ENCODE measurements at regions not wholly inside any gene's neighbourhood (a gene's known extent, or its start where the extent isn't known, plus 50 kb on each side); places are given as distances from the start of the nearest gene placed in this dataset.
"Not testable (repeated sequence)": the region's sequence is repeated elsewhere in the genome, so short reads cannot be mapped to it uniquely, and the experiment has no call there.

DNA sequence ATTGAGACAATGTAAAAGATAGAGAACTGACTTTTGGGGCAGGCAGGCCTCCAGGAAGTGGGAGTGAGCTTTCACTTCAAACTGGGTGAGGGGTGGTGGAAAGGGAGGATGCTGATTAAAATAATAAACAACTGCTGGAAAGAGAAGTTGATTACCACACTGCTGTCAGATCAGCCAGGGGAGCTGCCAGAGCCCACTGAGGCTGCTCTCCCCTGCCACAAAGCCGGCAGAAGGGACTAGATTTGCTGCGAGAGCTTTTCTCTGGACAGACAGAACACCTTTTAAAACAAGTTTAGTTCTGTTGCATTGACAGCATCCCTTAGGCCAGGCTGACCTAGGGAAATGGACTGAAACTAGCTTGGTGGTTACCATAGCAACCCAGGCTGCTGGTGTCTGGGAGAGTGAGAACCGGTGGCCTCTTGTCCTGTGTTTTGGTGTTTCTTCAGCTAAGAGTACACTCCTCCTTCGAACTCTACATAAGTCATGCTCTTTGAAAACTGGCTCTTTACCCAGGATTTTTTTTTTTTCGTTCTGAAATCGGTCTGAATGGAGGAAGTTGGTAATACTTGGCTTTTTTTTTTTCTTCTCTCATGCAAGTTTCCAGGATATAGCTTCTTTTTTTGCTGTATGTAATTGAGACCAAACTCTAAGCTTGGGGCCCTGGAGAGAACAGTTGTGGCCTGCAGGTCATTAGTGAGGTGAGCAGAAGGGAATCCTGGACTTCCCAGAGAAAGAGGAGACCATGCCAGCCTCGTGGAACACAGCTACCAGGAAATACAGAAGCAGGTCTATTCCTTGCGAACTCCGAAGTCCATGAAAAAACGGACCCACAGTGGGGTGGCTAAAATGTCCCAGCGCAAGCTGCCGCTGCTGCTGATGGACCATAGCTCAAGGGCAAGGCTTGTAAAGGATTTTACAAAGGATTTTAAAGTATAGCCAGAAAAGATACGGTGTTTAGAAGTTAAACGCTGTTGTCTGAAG lies 374.4 kb downstream of the UTRN start:
- no peak for DNase-seq

DNA sequence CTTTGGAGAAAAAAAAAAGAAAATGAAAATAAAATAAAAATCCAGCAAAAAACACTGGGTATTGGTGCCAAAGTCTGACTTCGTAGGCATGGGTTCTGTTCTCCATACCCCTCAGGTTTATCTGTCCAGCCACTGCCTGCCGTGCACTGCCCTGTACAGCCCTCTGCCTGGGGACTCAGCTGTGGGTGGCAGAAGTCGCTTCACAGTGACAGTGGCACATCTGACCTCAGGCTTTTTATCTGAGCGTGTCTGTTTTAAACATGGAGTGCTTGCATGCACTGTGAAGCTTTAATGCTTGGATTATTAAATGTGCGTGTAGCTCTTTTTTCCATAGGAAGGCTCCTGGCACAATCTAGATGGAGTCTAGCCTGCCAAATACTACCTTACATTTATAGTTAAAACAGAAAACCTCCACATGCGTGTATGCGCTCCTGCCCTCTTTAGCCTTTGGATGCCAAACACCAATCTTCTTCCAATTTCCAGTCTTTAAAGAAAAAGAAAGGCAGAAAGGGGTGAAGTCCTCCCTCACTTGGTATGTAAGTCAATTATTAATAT lies 375.5 kb downstream of the UTRN start:
- no peak for DNase-seq

DNA sequence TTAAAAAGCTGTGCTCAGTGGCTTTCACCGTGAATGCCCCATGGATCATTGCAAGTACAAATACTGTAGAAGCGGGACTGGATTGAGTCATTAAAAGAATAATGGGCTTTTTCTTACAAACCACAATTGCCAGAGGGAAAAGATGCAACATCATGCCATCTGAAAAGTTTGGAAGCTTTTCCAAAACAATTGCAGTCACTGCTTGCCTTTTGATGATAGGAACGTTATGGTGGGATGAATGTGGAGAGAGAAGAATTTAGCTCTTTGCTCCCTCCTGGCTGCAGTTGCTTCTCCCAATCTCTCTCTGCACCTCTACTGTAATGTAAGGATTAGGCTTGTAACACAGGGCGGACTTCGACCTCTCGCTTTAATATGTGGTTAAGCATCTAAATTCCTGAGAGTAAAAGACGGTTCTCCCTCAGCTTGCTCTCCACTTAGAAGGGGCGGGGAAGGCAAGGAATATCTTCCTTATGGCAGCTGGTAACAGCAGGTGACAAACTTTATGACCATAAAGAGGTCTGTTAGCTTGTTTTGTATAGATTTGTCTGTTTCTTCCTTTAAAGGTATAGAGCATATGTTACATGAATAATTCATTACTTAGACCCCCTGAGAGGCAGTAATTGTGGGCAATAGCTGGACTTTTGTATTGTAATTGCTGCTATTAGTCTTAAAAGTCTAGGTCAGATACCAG lies 376.1 kb downstream of the UTRN start:
- DNase-seq = no peak

DNA sequence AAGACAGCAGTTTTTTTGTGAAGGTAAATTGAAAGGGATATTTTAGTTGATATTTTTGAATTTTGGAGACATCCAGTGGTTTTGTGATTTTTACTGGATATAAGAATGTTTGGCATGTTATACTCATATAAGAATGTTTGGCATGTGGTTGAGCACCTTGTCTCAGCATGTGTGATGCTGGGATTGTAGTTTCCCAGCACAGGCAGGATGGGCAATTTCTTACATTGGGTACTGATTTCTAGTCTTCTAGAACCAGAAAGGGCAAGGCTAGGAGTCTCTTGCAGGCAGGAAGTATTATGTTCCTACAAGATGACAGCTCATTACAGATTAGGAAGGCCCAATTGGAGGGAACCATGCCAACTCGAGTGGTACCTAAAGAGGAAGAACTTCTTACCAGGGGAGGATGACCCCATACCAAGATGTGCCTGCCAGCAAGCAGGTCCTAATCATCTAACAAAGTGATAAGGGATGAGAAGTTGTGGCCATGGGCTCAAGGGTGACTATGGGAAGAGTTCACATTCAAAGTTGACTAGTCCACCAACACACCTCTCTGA lies 377.8 kb downstream of the UTRN start:
- no peak for DNase-seq

DNA sequence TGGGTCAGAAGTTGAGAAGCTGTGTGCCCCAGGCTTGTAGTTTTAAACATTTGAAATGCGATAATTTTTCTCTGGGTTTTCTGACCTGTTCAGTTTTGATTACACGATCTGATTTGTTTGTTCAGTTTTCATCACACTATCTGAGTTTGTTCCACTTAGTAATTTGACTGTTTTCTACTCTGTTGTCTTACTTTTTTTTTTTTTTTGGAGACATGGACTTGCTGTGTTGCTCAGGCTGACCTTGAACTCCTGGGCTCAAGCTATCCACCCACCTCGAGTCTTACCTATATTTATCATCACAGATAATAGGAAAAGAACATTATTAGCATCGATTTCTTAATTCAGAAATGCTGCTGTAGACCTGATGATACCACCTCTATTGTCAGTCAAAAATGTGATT lies 379.1 kb downstream of the UTRN start:
- no peak for DNase-seq

DNA sequence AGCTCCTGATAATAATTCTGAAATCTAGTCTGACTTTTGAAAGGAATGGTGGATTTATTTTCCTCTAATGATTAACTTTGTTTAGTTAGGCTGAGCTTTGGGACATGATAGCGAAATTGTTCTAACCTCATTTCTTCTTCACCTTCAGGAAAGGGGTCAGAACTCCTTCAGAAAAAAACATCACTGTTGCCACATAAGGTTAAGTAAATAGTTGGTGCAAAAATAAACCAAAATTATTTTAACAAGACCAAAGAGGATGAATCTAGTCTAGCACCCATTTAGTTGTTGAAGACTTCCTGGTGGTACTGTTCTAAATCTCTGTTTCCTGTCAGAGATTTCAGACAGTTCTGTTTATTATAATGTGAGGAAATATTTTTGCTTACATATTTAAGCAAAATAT lies 379.8 kb downstream of the UTRN start:
- no peak for DNase-seq

DNA sequence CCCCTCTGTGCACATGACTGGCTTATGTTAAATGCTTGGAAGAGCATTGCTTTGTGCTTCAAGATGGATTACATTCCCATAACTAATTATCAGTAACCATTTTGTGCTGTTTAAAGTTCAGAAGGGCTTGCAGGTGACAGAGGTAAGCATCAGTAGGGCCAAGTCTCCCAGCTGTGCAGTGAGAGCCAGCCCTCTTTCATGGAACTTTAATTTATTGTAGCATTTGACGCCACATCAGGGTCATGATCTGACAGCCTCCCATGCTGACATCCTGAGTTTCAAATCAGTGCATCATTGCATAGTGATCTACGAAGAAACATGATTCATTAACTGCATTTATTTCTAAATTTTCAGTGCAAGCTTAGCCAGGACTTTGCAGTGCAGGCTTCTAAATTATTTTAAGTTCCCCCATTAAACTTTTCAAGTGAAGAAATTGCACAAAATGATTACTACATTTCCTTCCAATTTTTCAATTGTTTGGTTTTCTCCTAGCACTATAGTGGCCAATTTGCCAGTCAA lies 380.9 kb downstream of the UTRN start:
- no peak for DNase-seq

DNA sequence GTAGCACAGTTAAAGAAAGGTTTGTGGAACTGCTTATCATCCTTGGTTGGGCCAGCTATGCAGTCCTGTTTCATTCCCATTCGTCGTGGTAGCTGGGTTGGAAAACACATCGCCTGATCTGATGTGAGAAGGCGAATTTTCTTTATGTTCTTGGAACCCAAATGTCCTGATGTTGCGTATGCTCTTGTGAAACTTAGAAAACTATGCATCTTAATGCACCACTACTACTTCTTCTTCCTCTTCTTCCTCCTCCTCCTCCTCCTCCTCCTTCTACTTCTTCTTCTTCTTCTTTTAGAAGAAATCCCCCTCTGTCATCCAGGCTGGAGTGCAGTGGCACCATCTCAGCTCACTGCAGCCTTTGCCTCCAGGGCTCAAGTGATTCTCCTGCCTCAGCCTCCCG lies 381.6 kb downstream of the UTRN start:
- no peak for DNase-seq

DNA sequence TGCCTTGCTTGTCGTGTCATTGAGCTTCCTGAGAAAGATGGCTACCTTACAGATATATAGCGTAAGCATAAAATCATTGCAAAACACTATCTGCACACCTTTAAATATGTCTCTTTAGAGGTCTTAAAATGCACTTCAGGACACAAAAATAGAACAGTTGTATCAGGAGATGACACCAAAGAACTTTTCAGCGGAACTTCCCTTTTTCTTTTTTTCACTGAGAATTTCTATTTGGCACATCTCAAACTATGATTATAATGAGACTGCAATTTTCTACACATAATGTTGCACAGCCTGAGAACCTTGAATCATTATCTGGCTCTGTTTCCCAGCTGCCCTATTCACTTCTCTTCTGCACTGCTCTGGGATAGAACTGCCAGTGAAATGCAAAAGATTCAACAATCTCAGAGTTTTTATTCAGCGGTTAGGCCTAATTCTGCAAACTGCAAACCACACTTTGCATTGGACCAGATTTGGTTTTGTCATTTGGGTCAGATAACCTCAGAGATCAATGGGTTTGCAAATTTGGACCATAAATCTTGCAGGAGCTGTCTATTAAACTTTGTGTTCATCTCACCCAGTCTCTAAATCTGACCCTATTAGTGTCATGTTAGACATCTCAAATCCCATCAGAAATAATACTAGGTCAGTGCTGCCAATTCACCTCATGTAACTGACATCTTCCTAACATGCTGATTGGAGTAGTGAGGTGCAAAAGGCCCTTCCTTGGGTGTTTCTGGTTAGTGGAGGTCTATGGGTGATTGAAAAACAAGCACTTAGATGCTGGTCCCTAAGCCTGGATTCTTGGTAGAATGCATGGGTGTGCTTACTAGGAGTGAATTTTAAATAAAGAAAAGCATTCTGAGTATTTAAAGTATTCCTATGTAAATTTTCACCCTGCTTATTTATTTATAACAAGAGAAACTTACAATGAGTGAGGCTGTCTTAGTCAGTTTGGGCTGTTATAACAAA lies 382.7 kb downstream of the UTRN start:
- DNase-seq = no peak

DNA sequence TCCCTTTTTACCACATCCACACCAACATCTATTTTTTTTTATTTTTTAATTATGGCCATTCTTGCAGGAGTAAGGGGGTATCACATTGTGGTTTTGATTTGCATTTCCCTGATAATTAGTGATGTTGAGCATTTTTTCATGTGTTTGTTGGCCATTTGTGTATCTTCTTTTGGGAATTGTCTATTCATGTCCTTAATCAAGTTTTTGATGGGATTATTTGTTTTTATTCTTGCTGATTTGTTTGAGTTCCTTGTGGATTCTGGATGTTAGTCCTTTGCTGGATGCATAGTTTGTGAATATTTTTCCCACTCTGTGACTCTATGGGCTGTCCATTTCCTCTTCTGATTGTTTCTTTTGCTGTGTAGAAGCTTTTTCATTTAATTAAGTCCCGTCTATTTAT lies 385.1 kb downstream of the UTRN start:
- DNase-seq = not testable (repeated sequence)

DNA sequence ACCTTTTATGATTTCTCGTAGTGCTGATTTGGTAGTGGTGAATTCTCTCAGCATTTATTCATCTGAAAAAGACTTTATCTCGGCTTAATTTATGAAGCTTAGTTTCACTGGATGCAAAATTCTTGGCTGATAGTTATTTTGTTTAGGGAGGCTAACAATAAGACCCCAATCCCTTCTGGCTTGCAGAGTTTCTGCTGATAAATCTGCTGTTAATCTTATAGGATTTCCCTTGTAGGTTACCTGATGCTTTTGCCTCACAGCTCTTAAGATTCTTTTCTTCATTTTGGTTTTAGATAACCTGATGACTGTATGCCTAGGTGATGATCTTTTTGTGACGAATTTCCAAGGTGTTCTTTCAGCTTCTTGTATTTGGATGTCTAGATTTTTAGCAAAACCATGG lies 388.7 kb downstream of the UTRN start:
- DNase-seq = no peak

DNA sequence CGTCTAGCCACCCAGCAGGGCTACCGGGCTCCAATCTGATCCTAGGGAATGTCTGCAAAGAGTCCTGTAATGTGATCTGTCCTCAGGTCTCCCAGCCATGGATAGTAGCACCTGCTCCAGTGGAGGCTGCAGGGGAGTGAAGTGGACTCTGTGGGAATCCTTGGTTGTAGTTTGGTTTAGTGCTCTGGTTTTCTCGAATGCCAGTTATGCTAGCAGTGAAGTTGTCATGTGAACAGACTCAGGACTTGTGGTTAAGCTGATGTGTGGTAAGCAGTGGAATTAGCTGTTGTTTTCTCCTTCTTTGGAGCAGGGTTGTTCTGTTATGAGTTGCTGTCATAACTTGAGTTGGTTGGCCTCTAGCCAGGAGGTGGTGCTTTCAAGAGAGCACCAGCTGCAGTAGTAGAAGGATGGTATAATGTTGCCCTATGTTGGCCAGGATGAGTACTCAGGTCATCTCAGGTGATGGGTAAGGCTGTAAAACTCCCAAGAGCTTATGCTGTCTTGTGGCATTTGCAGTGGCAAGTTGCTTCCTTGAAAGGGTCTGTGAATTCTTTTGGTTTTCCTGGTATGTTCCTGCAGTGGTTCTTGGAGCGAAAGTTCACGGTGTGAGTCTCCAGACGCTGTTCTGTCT lies 390.2 kb downstream of the UTRN start:
- DNase-seq = no peak

DNA sequence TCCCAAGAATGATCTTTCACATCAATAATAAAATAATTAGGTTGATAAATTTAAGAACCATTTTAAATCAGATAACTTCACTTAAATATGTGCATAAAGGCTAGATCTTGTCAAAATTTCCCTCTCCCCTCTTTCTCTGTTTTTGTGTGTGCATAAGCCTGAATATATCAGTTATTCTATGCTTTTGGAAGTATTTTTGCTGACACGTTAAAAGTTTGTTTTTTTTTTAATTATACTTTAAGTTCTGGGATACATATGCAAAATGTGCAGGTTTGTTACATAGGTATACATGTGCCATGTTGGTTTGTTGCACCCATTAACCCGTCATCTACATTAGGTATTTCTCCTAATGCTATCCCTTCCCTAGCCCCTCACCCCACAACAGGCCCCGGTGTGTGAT lies 391.2 kb downstream of the UTRN start:
- not testable (repeated sequence) for DNase-seq

DNA sequence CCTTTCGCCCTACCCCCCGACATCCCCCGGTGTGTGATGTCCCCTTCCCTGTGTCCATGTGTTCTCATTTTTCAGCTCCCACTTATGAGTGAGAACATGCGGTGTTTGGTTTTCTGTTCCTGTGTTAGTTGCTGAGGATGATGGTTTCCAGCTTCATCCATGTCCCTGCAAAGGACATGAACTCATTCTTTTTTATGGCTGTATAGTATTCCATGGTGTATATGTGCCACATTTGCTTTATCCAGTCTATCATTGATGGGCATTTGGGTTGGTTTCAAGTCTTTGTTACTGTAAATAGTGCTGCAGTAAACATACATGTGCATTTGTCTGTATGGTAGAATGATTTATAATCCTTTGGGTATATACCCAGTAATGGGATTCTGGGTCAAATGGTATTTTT lies 392.1 kb downstream of the UTRN start:
- not testable (repeated sequence) for DNase-seq

DNA sequence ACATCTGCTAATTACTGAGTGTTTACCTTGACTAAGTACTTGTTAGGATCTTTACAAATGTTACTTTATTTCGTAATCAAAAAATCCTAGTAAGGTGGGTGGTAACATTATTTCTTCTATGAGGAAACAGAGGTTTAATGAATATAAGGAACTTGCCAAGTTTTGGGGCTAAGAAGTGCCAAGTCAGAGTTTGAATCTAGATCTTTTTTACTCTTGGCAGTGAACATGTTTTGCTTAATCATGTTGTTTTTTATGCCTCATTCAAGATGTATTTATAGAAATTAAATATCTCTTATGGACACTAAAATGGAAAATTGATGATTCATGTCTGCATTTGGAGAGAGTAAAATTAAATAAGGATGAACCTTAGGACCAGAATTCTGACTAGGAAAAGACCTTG lies 393.7 kb downstream of the UTRN start:
- no peak for DNase-seq

DNA sequence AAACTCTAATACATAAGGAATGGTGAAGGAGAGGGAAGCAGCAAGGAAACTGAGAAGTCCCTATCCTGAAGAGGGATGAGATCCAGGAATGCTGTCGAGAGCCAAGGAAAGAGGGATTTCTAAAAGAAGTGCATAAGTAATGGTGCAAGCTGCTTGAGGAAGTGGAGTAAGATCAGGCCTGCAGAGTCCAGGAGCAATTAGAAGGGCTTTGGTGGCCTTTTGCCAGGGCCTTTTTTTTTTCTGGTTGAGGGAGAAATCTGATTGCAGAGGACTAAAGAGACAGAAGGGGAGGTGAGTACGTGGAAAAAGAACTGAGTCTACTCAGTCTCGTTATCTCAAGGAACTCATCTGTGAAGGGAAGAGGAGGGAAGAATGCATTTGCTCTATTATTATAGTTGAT lies 396.2 kb downstream of the UTRN start:
- DNase-seq = no peak

DNA sequence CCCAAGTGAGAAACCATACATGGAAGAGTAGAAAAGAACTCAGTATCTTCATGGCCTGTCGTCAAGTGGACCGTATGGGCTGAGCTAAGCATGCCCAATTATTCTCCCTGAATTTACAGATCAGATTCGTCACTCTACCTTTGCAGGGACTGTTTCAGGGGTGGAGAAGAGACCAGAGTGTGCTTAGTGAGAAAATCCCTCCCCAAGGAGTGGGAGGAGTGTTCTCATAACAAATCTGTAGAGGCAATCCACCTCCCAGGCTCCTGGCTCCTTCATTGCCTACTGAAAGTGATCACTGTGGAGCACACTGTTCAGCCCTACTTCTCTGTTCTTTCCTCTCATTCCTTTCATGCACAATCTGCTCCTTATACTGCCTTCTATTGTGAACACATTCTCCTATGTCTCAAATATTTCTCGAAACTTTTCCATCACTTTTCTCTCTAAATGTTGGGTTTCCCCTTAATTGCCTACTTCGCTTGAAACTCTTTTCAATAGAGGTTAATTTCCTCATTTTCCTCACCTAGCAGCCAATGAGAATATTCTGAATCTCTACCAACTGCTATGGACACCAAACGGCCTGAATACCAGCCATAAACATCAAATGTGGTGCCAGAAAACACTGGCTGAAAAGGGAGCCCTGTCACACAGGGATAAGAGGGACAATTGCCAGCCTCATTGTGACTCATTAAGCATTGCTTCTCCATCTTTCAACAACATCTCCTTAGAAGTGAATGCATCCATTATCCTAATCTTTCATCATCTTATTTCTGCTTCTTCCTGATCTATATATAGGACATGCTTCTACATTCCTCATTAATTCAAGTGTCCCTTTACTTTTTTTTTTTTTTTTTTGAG lies 398.3 kb downstream of the UTRN start:
- DNase-seq = no peak

DNA sequence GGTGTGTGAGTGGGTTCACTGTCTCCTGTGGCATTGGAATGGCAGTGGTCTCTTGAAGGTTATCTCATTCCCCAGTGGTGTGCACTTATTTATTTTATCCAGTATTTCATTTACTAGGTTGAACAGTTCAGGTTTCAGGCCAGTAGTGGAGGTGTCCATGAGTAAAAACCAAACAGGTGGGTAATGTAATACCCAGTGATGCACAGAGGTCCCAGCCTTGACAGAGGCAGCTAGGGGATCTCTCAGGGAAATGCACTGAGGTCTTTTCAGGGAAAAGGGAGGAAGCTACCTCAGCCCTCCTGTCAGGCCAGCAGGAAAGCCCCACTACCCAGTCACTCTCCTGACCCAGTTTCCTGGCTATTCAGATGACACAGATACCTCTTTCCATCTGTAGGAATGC lies 403.6 kb downstream of the UTRN start:
- no peak for DNase-seq

DNA sequence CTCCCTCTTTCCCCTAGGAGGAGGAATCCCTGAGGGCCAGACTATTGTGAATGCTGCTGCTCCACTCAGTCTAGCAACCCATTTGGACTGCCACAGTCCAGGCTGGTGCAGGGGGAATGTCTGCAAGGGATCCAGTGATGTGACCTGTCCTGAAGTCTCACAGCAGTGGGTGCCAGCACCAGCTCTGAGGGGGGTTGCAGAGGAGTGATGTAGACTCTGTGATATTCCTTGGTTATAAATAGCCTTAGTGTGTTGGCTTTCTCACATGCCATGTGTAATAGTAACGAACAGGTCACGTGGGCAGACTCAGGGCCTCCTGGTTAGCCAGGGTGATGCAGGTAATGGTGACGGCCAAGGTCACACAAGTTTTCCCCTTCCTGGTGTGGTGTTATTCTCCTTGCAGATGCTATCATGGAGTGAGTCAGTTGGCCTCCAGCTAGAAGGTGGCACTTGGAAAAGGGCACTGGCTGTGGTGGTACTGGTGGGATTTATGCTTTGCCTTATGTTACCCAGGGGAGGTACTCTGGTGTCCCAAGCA lies 404.4 kb downstream of the UTRN start:
- no peak for DNase-seq

DNA sequence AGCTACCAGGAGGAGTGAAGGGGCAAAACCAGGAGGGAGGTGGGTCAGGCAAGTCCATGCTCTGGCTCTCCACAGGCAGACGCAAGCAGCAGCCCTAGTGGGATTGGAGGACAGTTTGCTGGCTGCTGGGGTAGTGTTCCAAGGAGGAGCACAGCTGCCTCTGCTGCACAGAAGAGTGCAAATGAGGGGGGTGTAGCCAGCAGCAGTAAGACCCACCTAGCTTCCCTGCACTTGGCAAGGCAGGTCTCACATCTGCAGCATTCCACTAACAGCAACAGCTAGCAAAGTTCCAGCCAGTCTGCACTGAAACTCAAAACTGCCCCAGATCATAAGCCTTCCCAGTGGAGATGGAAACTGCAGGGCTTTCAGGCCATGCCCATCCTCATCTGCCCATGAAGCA lies 405.0 kb downstream of the UTRN start:
- no peak for DNase-seq

All from activated CD4-positive, alpha-beta T cell treated with anti-CD3 and anti-CD28 coated beads for 4 hours (primary cell).